Activated CD8-positive, alpha-beta memory T cell treated with anti-CD3 and anti-CD28 coated beads, Interleukin-2, amount 10 ng/mL, durations not matched to agents 7 days and 5 days (primary cell): ENCODE measurements at regions not wholly inside any gene's neighbourhood (a gene's known extent, or its start where the extent isn't known, plus 50 kb on each side); places are given as distances from the start of the nearest gene placed in this dataset.

ENCODE experiments used
- ATAC-seq: fragments of 150-1000 bp; cut with Tn5 transposase; one replicate; pipeline ENCODE4 v1.10.0; 2021; ENCODE audit warnings: moderate library complexity
- CTCF ChIA-PET: fragments of 350-600 bp; sonication (Branson Sonifier 250); formaldehyde crosslinking; loops from one replicate; lab custom pipeline; 2021; ENCODE audit warnings: antibody characterized with exemption; lab: Charles Lee
- DNase-seq: peaks from one replicate; pipeline ENCODE4 v3.0.0-alpha.2; 2020
- H3K27ac Mint-ChIP-seq: one replicate; pipeline ENCODE4 v1.8.0; 2021; ENCODE audit warnings: mild to moderate bottlenecking, mixed read lengths
- H3K27me3 Mint-ChIP-seq: one replicate; pipeline ENCODE4 v1.8.0; 2021; ENCODE audit warnings: mixed read lengths
- H3K36me3 Mint-ChIP-seq: one replicate; pipeline ENCODE4 v1.8.0; 2021; ENCODE audit warnings: mild to moderate bottlenecking, mixed read lengths
- H3K4me1 Mint-ChIP-seq: one replicate; pipeline ENCODE4 v1.8.0; 2021; ENCODE audit warnings: mixed read lengths
- H3K4me3 Mint-ChIP-seq: one replicate; pipeline ENCODE4 v1.8.0; 2021; ENCODE audit warnings: mild to moderate bottlenecking, moderate library complexity, mixed read lengths
- H3K9me3 Mint-ChIP-seq: one replicate; pipeline ENCODE4 v1.8.0; 2022; ENCODE audit warnings: low read depth, mixed read lengths

- Mint-ChIP-seq H3K27ac (no peak overlapping the region), H3K4me1 (no peaks in the 10 kb centered on the region), H3K36me3 (no peaks in the 10 kb centered on the region), H3K4me3 (no peak overlapping the region), H3K27me3 (no peaks in the 10 kb centered on the region), H3K9me3 (no peaks in the 10 kb centered on the region)
- ATAC-seq (no peak), DNase-seq (no peak)
- CTCF ChIA-PET: interaction anchor here (0.9 kb wide), 1 partner anchor 273 kb away, joined by 3 read pairs; no protein-coding TSS in a partner anchor
Observed at GRCh38 chr9:129403779-129404620, 216.9 kb downstream of the C9orf50 start.

GRCh38 chr9:129402931-129403778, 217.7 kb downstream of the C9orf50 start:
- Mint-ChIP-seq H3K4me1 (no peaks in the 10 kb centered on the region), H3K27ac (no peak overlapping the region), H3K4me3 (no peak overlapping the region), H3K9me3 (no peaks in the 10 kb centered on the region), H3K36me3 (no peaks in the 10 kb centered on the region), H3K27me3 (no peaks in the 10 kb centered on the region)
- CTCF ChIA-PET: interaction anchor here (0.9 kb wide), 1 partner anchor 272 kb away, joined by 3 read pairs; no protein-coding TSS in a partner anchor
- DNase-seq (no peak), ATAC-seq (no peak)

GRCh38 chr9:129402371-129402739, 218.5 kb downstream of the C9orf50 start:
- no peaks in the 10 kb centered on the region for H3K27me3 Mint-ChIP-seq
- H3K27ac Mint-ChIP-seq: no peak overlapping the region
- no peaks in the 10 kb centered on the region for H3K36me3 Mint-ChIP-seq
- DNase-seq: no peak
- CTCF ChIA-PET: no interaction called here
- H3K4me1 Mint-ChIP-seq: no peaks in the 10 kb centered on the region
- H3K9me3 Mint-ChIP-seq: no peaks in the 10 kb centered on the region
- H3K4me3 Mint-ChIP-seq: no peak overlapping the region
- no peak for ATAC-seq

GRCh38 chr9:129401623-129402370, 219.1 kb downstream of the C9orf50 start:
- Mint-ChIP-seq H3K4me3 (no peak overlapping the region), H3K9me3 (no peaks in the 10 kb centered on the region), H3K36me3 (no peaks in the 10 kb centered on the region), H3K27ac (no peak overlapping the region), H3K27me3 (no peaks in the 10 kb centered on the region), H3K4me1 (no peaks in the 10 kb centered on the region)
- CTCF ChIA-PET: no interaction called here
- ATAC-seq: no peak
- no peak for DNase-seq

- CTCF ChIA-PET: interaction anchor here (1.7 kb wide), 1 partner anchor 18 kb away, joined by 5 read pairs; no protein-coding TSS in a partner anchor
- ATAC-seq (no peak), DNase-seq (no peak)
- H3K27ac Mint-ChIP-seq: no peak overlapping the region
- H3K9me3 Mint-ChIP-seq: no peaks in the 10 kb centered on the region
- no peaks in the 10 kb centered on the region for H3K4me1 Mint-ChIP-seq
- no peak overlapping the region for H3K4me3 Mint-ChIP-seq
- no peaks in the 10 kb centered on the region for H3K36me3 Mint-ChIP-seq
- H3K27me3 Mint-ChIP-seq: no peaks in the 10 kb centered on the region
Observed at GRCh38 chr9:129400971-129401622, 219.8 kb downstream of the C9orf50 start.

GRCh38 chr9:129400001-129400970, 220.6 kb downstream of the C9orf50 start:
- H3K36me3 Mint-ChIP-seq: no peaks in the 10 kb centered on the region
- CTCF ChIA-PET: interaction anchor here (1.7 kb wide), 1 partner anchor 17 kb away, joined by 5 read pairs; no protein-coding TSS in a partner anchor
- DNase-seq (no peak), ATAC-seq (no peak)
- H3K4me1 Mint-ChIP-seq: no peaks in the 10 kb centered on the region
- H3K27me3 Mint-ChIP-seq: no peaks in the 10 kb centered on the region
- H3K9me3 Mint-ChIP-seq: no peaks in the 10 kb centered on the region
- no peak overlapping the region for H3K4me3 Mint-ChIP-seq
- no peak overlapping the region for H3K27ac Mint-ChIP-seq

- Mint-ChIP-seq H3K4me1 (no peaks in the 10 kb centered on the region), H3K36me3 (no peaks in the 10 kb centered on the region), H3K27ac (no peak overlapping the region), H3K9me3 (no peaks in the 10 kb centered on the region), H3K27me3 (no peaks in the 10 kb centered on the region), H3K4me3 (no peak overlapping the region)
- ATAC-seq: no peak
- CTCF ChIA-PET: interaction anchor here (1.7 kb wide), 1 partner anchor 16 kb away, joined by 5 read pairs; no protein-coding TSS in a partner anchor
- DNase-seq: no peak
Observed at GRCh38 chr9:129399634-129399990, 221.3 kb downstream of the C9orf50 start.

- ATAC-seq (no peak), DNase-seq (no peak)
- CTCF ChIA-PET: no interaction called here
- H3K4me1 Mint-ChIP-seq: no peaks in the 10 kb centered on the region
- H3K9me3 Mint-ChIP-seq: no peaks in the 10 kb centered on the region
- H3K4me3 Mint-ChIP-seq: no peak overlapping the region
- H3K27ac Mint-ChIP-seq: no peak overlapping the region
- H3K27me3 Mint-ChIP-seq: no peaks in the 10 kb centered on the region
- H3K36me3 Mint-ChIP-seq: no peaks in the 10 kb centered on the region
Observed at GRCh38 chr9:129398961-129399633, 221.0 kb upstream of the IER5L start.

GRCh38 chr9:129398101-129398960, 220.3 kb upstream of the IER5L start:
- Mint-ChIP-seq H3K4me3 (no peak overlapping the region), H3K36me3 (no peaks in the 10 kb centered on the region)

GRCh38 chr9:129397335-129397734, 219.3 kb upstream of the IER5L start:
- CTCF ChIA-PET: no interaction called here
- DNase-seq (no peak), ATAC-seq (no peak)
- Mint-ChIP-seq H3K36me3 (no peaks in the 10 kb centered on the region), H3K4me3 (no peak overlapping the region), H3K27me3 (no peaks in the 10 kb centered on the region), H3K27ac (no peak overlapping the region), H3K9me3 (no peaks in the 10 kb centered on the region), H3K4me1 (no peaks in the 10 kb centered on the region)

More at GRCh38 chr9:129398101-129398960, 220.3 kb upstream of the IER5L start:
- ATAC-seq (no peak), DNase-seq (no peak)
- H3K27me3 Mint-ChIP-seq: no peaks in the 10 kb centered on the region
- no peaks in the 10 kb centered on the region for H3K4me1 Mint-ChIP-seq
- H3K27ac Mint-ChIP-seq: no peak overlapping the region
- H3K9me3 Mint-ChIP-seq: no peaks in the 10 kb centered on the region
- CTCF ChIA-PET: no interaction called here

GRCh38 chr9:129396365-129396708, 218.3 kb upstream of the IER5L start:
- CTCF ChIA-PET: no interaction called here
- Mint-ChIP-seq H3K4me3 (no peak overlapping the region), H3K36me3 (no peaks in the 10 kb centered on the region), H3K4me1 (no peaks in the 10 kb centered on the region), H3K27ac (no peak overlapping the region), H3K9me3 (no peaks in the 10 kb centered on the region), H3K27me3 (no peaks in the 10 kb centered on the region)
- DNase-seq: no peak
- no peak for ATAC-seq
